NCI-H2196 treated with DMSO at 0.1 percent for 48 hours (cell line): ENCODE measurements at regions not wholly inside any gene's neighbourhood (a gene's known extent, or its start where the extent isn't known, plus 50 kb on each side); places are given as distances from the start of the nearest gene placed in this dataset.
A peak's percentile ranks its signal among the peaks of the same experiment; 100 is the strongest.

Experiments used
- DNase-seq: peaks from one replicate; lab custom pipeline; 2025; ENCODE audit not compliant: unreplicated experiment; lab: John Stamatoyannopoulos, UW

DNA sequence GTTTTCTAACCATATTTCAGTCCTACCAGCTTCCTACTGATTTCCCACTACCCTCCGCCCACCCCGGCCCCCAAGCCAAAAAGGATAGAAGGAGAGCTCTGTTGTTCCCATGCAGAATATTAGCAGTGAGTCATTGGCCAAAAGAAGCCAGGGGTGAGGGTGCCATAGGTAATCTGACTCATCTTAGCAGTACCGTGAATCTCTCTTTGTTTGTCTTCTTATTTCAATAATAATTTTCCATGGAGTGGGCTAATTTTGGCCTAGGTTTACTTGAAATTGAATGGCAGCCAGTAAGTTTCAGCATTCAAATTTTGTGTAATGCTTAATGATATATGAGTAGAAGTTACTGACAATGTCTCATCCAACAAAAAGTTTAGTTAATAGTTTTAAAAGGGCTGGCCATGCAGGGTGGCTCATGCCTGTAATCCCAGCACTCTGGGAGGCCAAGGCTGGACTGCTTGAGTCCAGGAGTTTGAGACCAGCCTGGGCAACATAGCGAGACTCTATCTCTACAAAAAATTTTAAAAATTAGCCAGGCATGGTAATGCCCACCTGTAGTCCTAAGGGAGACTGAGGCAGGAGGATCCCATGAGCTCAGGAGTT is 74.2 kb downstream of the C9orf152 start:
- DNase-seq: peak; percentile 29

- DNase-seq: no peak
These were observed 72.1 kb downstream of the C9orf152 start for GRCh38 chr9:110135846-110136245.

DNA sequence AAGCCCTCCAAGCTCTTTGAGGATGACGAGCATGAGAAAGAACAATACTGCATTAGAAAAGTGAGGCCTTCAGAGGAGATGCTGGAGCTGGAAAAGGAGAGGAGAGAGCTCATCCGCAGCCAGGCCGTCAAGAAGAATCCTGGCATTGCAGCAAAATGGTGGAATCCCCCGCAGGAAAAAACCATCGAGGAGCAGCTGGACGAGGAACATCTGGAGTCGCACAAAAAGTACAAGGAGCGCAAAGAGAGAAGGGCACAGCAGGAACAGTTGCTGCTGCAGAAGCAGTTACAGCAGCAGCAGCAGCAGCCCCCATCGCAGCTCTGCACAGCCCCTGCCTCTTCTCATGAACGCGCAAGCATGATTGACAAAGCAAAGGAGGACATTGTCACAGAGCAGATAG is 71.2 kb downstream of the C9orf152 start:
- DNase-seq: no peak

- DNase-seq: no peak
These were observed 67.7 kb downstream of the C9orf152 start for GRCh38 chr9:110140276-110140675.

GRCh38 chr9:110141227-110141793 is 66.6 kb downstream of the C9orf152 start:
- no peak for DNase-seq

DNA sequence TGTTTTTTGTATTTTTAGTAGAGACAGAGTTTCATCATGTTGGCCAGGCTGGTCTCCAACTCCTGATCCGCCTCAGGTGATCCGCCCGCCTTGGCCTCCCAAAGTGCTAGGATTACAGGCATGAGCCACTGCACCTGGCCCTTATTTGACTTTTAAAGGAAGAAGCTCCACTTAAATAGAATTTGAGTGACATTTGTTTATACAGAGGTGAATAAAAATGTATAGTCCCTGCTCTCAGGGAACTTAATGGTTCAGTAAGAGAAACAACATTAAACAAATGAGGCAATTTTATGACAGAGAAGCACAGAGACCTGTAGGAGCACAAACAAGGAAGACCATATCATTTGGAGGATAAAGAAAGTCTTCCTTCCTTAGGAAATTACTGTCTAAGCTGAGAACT is 65.7 kb downstream of the C9orf152 start:
- DNase-seq: no peak

DNA sequence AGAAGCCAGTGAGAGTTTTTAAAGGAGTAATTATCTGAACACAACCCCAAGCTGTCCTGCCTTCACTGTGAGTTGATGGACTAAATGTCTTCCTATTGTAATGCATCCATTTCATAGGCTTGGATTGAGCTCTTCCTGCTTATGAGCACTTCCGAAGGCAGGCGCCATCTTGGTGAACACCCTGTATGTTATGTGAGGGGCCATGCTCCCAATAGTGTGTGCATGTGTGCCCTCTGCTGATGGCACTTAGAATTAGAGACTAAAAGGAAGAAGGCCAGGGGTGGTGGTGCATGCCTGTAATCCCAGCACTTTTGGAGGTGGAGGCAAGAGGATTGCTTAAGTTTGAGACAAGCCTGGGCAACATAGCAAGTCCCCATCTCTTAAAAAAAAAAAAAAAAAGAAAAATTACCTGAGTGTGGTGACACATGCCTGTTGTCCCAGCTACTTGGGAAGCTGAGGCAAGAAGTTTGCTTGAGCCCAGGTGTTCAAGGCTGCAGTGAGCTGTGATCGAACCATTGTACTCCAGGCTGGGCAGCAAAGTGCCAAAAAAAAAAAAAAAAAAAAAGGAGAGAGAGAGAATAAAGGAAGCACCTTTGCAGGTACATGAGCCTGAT is 65.0 kb downstream of the C9orf152 start:
- no peak for DNase-seq

DNA sequence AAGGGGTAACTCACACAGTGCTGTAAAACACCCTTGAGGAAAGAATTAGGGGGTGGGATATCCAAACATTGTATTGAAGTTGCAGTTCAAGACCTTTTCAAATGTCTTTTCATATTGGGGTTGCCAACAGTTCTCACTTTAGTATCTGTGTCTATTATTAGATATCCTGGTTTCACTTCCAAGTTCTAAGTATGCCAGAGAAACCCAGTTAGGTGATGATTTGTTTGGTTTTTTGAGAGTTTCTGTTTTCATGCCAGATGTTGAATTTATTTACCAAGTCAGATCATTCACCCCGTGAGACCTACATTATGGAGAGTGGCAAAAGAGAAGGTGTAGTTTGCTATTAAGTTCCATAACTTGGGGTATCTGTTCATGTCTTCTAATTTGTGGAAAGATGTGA is 64.5 kb downstream of the C9orf152 start:
- DNase-seq: peak; percentile 15

- DNase-seq: no peak
These were observed 63.9 kb downstream of the C9orf152 start for GRCh38 chr9:110143950-110144545.

- no peak for DNase-seq
These were observed 61.6 kb downstream of the C9orf152 start for GRCh38 chr9:110146373-110146772.

- no peak for DNase-seq
These were observed 59.6 kb downstream of the C9orf152 start for GRCh38 chr9:110148384-110148783.

- no peak for DNase-seq
These were observed 59.1 kb downstream of the C9orf152 start for GRCh38 chr9:110148891-110149290.
